Keratinocyte (primary cell): ENCODE measurements at regions not wholly inside any gene's neighbourhood (a gene's known extent, or its start where the extent isn't known, plus 50 kb on each side); places are given as distances from the start of the nearest gene placed in this dataset.
"Not testable (repeated sequence)": the region's sequence is repeated elsewhere in the genome, so short reads cannot be mapped to it uniquely, and the experiment has no call there.

Source experiments
- EZH2 ChIP-seq: IDR thresholded peaks from one replicate; pipeline ENCODE4 v1.6.1; 2012; ENCODE audit warnings: inconsistent platforms, mild to moderate bottlenecking, low read length, moderate library complexity
- TF ChIP-seq, protein P1 (sequence below), 3 experiments: IDR thresholded peaks in 1 of 3; conservative IDR thresholded peaks in 1 of 3; optimal IDR thresholded peaks in 1 of 3; 2 replicates in 2 of 3; 3 replicates in 1 of 3; pipeline versions ENCODE3 to v1.5.1; 2011; ENCODE audit warnings: low read length in 3 of 3, mild to moderate bottlenecking in 3 of 3, moderate library complexity in 2 of 3, control low read depth in 1 of 3, inconsistent platforms in 1 of 3; ENCODE audit not compliant: insufficient read depth in 2 of 3; ENCODE audit errors: extremely low read depth in 1 of 3

DNA sequence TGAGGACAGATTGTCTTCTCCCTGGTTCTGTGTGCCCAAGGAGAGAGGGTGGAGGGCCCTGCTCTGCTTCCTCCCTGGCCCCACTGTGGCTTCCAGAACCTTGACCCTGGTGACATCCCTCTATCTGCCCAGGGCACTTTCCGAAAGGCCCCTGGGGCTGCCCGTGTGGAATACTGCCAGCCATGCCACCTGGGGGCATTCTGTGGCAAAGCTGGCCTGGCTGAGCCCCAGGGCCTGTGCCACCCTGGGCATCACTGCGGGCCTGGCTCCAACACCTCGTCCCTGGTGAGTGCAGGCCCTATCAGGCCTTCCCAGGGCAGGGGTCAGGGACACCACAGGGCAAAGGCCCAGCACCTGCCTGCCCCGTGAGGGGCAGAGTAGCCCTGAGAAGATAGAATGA lies 123.7 kb upstream of the MTLN start:
- TF ChIP-seq, protein P1, sequence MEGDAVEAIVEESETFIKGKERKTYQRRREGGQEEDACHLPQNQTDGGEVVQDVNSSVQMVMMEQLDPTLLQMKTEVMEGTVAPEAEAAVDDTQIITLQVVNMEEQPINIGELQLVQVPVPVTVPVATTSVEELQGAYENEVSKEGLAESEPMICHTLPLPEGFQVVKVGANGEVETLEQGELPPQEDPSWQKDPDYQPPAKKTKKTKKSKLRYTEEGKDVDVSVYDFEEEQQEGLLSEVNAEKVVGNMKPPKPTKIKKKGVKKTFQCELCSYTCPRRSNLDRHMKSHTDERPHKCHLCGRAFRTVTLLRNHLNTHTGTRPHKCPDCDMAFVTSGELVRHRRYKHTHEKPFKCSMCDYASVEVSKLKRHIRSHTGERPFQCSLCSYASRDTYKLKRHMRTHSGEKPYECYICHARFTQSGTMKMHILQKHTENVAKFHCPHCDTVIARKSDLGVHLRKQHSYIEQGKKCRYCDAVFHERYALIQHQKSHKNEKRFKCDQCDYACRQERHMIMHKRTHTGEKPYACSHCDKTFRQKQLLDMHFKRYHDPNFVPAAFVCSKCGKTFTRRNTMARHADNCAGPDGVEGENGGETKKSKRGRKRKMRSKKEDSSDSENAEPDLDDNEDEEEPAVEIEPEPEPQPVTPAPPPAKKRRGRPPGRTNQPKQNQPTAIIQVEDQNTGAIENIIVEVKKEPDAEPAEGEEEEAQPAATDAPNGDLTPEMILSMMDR (optimal IDR thresholded peaks at IDR 0.05 in 1 of 3, IDR thresholded peaks at IDR 0.05 in 1 of 3, conservative IDR thresholded peaks at IDR 0.05 in 1 of 3; ENCODE audit: extremely low read depth in 1 of 3, insufficient read depth in 2 of 3, low read length in 3 of 3): not testable (repeated sequence)
- TF ChIP-seq EZH2: not testable (repeated sequence)
